NCI-H1694 (cell line): ENCODE measurements at regions not wholly inside any gene's neighbourhood (a gene's known extent, or its start where the extent isn't known, plus 50 kb on each side); places are given as distances from the start of the nearest gene placed in this dataset.
A peak's percentile ranks its signal among the peaks of the same experiment; 100 is the strongest.

ENCODE experiments used
- DNase-seq: peaks from one replicate; lab custom pipeline; 2025; lab: John Stamatoyannopoulos, UW

- no peak for DNase-seq
Measured at GRCh38 chr18:50444539-50444938, 69.7 kb downstream of the SKA1 start.

GRCh38 chr18:50446629-50447028, 71.8 kb downstream of the SKA1 start:
- no peak for DNase-seq

GRCh38 chr18:50447102-50447741, 72.4 kb downstream of the SKA1 start:
- no peak for DNase-seq

- DNase-seq = no peak
Measured at GRCh38 chr18:50447952-50448351, 73.1 kb downstream of the SKA1 start.

GRCh38 chr18:50451100-50451842, 76.4 kb downstream of the SKA1 start:
- DNase-seq = no peak

- DNase-seq = no peak
Measured at GRCh38 chr18:50453014-50453680, 78.3 kb downstream of the SKA1 start.

- no peak for DNase-seq
Measured at GRCh38 chr18:50453732-50454131, 78.9 kb downstream of the SKA1 start.

GRCh38 chr18:50454387-50454988, 79.6 kb downstream of the SKA1 start:
- no peak for DNase-seq

GRCh38 chr18:50456285-50456684, 81.4 kb downstream of the SKA1 start:
- DNase-seq = no peak

- DNase-seq = no peak
Measured at GRCh38 chr18:50457639-50458038, 82.8 kb downstream of the SKA1 start.

GRCh38 chr18:50458366-50458765, 83.5 kb downstream of the SKA1 start:
- DNase-seq = no peak

- DNase-seq = no peak
Measured at GRCh38 chr18:50458796-50459195, 84.0 kb downstream of the SKA1 start.

- no peak for DNase-seq
Measured at GRCh38 chr18:50460062-50460461, 85.2 kb downstream of the SKA1 start.

- no peak for DNase-seq
Measured at GRCh38 chr18:50460716-50461115, 85.9 kb downstream of the SKA1 start.

GRCh38 chr18:50461251-50461650, 86.4 kb downstream of the SKA1 start:
- no peak for DNase-seq

- DNase-seq = no peak
Measured at GRCh38 chr18:50465211-50466153, 90.6 kb downstream of the SKA1 start.

- no peak for DNase-seq
Measured at GRCh38 chr18:50466634-50467033, 91.8 kb downstream of the SKA1 start.

- DNase-seq = peak; percentile 34
Measured at GRCh38 chr18:50468807-50469206, 91.1 kb upstream of the MAPK4 start.

GRCh38 chr18:50469380-50469781, 90.5 kb upstream of the MAPK4 start:
- peak; percentile 78 for DNase-seq

- DNase-seq = no peak
Measured at GRCh38 chr18:50472941-50473340, 86.9 kb upstream of the MAPK4 start.

- DNase-seq = no peak
Measured at GRCh38 chr18:50473881-50474280, 86.0 kb upstream of the MAPK4 start.
